OCI-LY1 (cell line): ENCODE measurements at regions not wholly inside any gene's neighbourhood (a gene's known extent, or its start where the extent isn't known, plus 50 kb on each side); places are given as distances from the start of the nearest gene placed in this dataset.

Experiments
- CTCF ChIP-seq: fragments of 200-600 bp; sonication (generic), shearing (Covaris generic); IDR thresholded peaks from 2 replicates; pipeline ENCODE4 v1.5.1; 2017; ENCODE audit warnings: mild to moderate bottlenecking, antibody characterized with exemption, low read length, moderate library complexity, mixed read lengths
- EZH2 ChIP-seq: fragments of 200-600 bp; sonication (generic), shearing (Covaris generic); IDR thresholded peaks from 2 replicates; pipeline ENCODE4 v1.8.0; 2017; ENCODE audit warnings: borderline replicate concordance, mixed run types, mild to moderate bottlenecking, antibody characterized with exemption, low read length, moderate library complexity, mixed read lengths

DNA sequence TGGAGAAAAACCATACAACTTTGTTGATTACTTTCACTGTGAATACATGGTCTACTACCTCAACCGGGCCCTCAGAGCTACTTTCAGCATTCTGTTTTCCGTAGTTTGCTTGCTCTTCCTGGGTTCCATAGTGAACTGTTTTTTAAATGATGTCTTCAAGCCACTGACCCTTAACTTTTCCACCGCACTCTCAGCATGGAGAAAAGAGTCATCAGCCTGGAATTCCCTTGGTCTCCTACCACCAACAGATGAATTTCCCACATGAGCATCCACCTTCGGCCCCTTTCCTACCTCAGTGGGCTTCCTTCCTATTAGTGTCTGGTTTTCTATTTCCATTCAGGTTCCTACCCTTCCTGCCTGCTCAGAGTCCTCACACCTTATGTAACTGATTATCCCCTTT, 135.9 kb upstream of the ADAMTSL1 start:
- TF ChIP-seq CTCF = no peak
- no peak for TF ChIP-seq EZH2
